Stimulated activated CD4-positive, alpha-beta T cell treated with anti-CD3 and anti-CD28 coated beads, TNF-alpha, amount 100 ng/mL, for 48 hours (primary cell): ENCODE measurements at regions not wholly inside any gene's neighbourhood (a gene's known extent, or its start where the extent isn't known, plus 50 kb on each side); places are given as distances from the start of the nearest gene placed in this dataset.
"Not testable (repeated sequence)": the region's sequence is repeated elsewhere in the genome, so short reads cannot be mapped to it uniquely, and the experiment has no call there.

Experiments
- DNase-seq, 3 donors: peaks; one replicate each; pipeline ENCODE4 v3.0.0-alpha.2; 2020; ENCODE audit warnings: low read depth in 3 of 3

DNA sequence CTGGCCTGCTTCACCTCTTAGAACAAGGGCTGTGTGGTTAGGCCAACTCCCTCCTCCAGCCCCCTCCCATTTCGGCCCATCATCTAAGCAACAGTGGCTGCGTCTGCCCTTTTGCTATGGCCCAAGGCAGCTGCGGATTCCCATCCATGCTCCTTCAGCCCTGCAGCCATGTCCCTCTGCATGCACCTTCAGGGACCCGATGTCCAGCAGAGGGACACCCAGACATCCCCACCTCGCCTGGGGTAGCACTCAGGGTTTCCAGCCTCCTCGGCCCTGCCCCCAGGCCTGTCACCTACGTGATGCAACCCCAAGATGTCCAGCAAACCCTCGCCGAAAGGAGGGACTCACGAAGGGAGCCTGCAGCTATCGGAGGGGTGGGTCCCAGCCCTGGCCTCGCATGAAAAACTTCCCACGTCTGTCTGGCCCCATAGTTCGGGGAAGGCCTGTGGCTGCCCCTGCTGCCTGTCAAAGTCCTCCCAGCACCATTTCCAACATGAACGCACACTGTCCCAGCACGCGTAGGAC, 194.4 kb downstream of the CTTN start:
- DNase-seq: no peak

DNA sequence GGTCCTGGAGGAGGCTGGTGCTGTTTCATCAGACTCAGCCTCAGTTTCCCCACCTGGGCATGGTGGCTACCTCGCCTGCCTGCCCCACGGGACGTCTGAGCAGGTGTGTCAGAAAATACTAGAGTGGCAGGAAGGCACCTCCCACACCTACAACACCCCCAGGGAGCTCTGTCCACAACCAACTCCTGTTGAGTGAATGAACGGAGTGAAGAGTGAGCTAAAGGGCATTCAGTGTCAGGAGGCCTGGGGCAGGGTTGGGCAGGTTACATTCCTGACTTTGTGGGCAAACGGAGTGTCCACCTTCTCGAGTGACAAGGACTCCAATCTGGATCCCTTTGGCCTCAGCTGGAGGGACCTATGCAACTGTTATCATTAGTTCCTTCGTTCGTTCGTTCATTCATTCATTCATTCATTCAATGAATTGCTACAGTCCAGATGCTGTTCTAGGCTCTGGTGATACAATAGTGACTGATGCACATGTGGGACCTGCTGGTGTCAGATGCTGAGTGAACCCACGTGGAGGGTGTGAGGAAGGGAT, 195.2 kb downstream of the CTTN start:
- no peak for DNase-seq

DNA sequence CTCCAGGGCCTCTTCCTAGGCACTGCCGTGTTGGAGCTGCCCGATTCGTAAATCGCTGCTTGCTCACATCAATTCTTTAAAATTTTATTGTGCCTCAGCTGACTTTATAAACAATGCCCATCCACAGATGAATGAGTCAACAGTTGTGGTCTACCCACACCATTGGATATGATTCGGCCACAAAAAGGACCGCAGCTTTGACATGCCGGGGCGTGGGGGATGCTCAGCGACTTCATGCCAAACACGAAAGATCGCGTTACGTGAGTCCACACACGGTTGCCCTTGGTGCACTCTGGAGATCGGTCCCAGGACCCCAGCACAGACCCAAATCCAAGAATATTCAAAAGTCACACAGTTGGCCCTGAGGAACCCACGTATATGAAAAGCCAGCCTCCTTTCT, 195.7 kb downstream of the CTTN start:
- no peak for DNase-seq

DNA sequence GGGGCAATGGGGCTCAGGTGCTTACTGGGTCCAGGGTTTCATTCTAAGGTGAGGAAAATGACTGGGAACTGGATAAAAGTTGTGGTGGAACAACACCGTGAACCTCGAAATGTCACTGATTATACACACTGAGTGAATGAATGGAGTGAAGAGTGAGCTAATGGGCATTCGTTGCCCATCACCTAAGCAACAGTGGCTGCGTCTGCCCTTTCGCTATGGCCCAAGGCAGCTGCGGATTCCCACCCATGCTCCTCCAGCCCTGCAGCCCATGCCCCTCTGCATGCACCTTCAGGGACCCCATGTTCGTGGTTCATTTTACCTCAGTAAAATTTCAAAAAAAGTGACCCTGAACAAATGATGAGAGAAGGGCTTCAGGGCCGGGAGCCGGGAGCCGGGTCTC, 196.3 kb downstream of the CTTN start:
- DNase-seq: no peak

DNA sequence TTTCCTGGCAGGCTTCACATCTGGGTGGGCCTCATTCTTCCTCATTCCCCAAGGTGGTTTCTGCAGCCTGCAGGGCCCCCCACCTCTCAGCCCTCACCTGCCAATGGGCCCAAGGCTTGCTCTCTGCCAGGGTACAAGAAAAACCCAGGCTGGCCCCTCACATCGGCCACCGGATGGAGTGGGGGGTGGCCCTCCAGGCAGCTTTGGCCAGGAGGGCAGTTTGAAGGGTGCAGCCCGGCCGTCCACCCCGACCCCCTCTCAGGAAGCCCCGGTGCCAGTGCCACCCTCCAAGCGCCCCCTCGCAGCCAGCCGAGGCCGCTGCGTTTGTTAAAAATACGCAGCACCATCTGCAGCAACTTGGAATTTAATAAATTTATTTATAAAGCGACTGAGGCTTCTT, 196.7 kb downstream of the CTTN start:
- no peak for DNase-seq

DNA sequence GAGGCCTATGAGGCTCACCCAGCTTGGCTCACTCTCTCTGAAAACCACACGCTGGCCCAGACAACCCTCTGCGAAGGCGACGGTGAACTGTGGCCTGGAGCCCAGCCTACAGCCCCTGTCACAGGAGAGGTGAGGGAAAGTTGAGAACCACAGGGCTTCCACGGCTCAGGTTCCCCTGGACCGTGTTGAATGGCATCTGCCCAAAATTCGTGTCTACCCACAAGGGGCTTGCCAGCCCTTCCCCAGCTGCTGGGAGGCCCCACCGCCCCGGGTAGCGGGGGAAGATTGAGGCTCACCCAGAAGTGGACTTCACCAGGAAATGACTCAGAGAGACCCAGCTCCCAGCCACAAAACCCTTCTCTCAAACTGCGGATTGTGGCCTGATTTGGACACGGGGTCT, 197.1 kb downstream of the CTTN start:
- DNase-seq: no peak

DNA sequence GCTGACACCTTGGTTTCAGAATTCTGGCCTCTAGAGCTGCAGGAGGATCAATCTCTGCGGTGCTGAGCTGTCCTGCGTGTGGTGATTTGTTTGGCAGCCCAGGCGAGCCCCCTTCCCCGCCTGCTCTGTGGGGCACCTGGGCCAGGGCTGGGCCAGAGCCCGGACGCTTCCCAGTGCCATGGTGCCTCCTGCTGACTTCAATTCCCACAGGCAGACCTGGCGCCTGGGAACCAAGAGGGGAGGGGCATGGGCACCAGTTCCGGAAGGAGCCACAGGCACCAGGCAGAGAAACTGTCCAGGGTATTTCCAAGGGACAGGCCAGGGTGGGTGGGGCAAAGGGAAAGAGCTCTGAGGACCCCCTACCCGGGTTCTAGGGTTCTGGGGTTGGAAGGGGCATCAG, 197.8 kb downstream of the CTTN start:
- DNase-seq: no peak

DNA sequence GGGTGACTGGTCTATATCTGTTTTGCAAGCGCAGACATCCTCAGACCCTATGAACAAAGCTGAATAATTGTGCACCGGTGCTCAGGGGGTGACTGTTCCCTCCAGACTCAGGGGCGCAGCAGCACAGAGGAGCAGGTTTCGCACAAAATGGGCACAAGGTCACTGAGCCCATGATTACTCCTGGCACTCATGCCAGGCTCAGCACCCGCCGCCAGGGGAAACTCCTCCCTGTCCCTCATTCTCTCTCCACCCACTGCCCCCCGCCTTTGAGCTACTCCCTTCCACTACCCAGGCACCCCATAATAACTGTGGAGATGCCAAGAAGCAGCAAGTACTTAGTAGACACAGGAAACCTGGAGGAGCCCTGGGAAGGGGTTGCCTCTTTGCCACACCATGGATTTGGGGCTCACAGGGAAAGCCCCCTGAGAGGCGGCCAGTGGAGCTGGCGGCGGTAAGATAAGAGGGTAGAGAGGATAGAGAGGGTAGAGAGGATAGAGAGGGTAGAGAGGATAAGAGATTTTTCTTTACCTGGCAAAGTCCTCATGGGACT, 198.8 kb downstream of the CTTN start:
- no peak for DNase-seq

DNA sequence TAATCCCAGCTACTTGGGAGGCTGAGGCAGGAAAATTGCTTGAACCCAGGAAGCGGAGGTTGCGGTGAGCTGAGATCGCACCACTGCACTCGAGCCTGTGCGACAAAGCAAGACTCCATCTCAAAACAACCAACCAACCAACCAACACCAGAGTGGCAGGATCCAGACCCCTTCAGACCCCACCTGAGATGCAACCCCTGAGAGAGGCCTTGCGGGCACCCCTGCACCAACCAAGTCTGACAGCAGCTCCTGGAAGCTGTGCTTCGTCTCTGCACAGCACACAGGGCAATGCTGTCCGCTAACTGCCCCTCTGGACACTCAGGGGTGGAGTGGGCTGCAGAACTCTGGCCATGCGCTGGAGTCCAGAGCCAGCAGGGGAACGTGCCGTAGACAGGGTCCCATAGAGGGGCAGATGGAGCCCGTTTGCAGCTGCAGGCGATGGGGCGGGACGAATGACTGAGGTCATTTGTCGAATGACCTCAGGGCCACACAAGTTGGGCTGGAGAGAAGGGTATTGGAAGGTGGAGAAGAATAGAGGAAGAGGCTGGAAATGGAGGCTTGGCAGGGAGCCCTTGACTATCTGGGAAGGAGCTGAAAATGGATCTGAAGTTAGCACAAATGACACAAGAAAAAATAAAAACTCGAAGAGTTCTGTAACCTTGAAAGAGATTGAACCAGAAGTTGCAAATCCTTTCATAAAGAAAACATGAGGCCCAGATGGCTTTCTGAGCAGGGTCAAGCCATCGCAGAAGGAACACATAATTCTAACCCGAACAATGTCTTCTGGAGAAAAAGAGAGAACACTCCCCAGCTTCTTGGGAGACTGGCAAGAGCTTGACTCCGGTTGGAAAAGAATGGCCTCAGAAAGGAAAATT, 199.7 kb downstream of the CTTN start:
- DNase-seq: no peak

DNA sequence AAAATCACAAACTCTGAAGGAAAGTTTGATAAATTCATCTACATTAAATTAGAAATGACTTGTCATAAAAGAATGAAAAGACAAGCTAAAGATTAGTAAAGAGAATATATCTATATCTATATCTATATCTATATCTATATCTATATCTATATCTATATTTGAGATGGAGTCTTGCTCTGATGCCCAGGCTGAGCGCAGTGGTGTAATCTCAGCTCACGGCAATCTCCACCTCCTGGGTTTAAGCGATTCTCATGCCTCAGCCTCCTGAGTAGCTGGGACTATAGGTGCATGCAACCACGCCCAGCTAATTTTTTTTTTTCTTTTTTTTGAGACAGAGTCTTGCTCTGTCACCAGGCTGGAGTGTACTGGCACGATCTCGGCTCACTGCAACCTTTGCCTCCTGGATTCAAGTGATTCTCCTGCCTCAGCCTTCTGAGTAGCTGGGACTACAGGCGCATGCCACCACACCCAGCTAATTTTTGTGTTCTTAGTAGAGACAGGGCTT, 202.6 kb downstream of the CTTN start:
- DNase-seq: not testable (repeated sequence)

DNA sequence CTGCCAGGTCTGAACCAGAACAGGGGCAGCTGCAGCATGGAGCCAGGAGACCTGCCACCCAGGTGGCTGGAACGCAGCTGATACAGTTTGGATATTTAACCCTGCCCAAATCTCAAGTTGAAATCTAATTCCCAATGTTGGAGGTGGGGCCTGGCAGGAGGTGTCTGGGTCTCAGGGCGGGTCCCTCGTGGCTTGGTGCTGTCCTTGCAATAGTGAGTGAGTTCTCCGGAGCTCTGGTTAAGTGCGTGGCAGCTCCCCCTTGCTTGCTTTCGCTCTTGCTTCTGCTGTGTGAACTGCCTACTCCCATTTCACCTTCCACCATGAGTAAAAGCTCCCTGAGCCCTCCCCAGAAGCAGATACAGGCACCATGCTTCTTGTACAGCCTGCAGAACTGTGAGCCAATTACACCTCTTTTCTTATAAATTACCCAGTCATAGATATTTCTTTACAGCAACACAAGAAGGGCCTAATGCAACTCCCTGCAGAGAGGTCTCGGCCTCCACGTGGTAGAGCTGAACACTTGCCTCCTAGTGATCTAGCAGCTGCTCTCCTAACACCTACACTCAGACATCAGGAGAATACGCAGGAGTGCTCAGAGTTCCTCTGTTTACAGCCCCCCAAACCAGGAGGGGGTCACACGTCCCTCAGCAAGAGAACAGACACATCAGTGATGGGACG, 203.7 kb downstream of the CTTN start:
- DNase-seq: no peak

DNA sequence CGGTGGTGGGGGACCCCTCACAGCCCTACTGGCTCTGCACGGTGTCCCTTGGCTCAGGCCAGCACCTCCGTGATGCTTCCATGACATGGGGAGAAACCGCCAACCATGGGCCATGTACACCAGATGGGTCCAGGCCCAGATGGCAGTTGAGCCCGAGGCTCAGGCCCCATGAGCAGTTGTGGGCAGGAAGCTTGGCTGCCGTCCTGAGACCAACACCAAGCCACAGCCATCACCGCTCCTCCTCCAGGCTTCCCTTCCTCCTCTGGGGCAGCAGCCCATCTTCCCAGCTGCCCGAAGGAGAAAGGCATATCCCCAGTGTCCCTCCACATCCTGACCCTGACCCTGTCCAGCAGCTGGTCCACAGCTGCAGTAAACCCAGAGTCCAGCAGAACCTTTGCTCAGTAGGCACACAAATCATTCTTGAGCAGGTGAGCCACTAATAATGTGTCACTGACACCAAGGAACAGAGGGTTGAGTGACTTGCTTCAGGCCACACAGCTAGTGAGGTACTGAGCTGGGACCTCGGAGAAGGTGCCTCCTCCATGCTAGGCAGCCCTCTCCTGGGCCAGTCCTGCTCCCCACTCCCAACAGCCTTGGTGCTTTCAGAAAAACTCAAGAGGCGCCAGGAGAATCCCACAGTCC, 204.9 kb downstream of the CTTN start:
- DNase-seq: no peak

DNA sequence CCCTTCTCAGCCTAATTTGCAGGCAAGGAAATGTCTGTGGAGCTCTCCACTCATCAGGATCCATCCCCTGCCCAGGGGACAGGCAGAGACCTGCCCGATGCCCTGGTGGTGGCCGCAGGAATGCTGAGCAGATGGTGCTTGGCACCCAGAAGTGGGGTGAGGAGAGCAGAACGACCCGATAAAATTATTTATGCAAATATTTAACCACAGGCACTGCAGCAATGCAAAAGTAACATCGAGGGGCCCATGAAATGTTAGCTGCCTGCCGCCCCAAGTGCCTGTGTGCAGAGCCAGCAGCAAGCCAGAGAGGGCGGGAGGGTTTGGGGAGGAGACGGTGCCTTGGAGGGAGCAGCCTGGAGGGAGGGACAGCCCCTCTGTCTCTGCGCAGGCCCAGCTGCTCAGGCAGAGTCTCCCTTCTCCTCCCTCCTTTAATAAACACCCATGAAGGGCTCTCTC, 205.5 kb downstream of the CTTN start:
- DNase-seq: no peak

DNA sequence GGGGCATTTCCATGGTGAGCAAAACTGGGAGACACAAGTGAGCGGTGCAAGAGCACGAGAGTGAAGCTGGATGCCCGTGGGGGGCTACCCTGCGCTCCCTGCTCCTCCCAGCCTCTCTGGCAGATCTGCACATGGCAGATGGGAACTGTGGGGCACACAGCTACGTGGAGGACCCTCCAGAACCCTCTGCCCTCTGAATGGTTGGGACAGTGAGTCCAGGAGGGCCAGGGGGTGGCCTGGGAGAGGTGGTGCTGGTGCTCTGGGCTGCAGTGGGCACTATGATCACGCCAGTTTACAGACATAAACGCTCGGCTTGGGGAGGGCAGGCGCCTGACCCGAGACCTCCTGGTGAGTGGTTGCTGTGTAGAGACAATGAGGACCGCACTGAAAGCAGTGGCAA, 205.9 kb downstream of the CTTN start:
- no peak for DNase-seq

DNA sequence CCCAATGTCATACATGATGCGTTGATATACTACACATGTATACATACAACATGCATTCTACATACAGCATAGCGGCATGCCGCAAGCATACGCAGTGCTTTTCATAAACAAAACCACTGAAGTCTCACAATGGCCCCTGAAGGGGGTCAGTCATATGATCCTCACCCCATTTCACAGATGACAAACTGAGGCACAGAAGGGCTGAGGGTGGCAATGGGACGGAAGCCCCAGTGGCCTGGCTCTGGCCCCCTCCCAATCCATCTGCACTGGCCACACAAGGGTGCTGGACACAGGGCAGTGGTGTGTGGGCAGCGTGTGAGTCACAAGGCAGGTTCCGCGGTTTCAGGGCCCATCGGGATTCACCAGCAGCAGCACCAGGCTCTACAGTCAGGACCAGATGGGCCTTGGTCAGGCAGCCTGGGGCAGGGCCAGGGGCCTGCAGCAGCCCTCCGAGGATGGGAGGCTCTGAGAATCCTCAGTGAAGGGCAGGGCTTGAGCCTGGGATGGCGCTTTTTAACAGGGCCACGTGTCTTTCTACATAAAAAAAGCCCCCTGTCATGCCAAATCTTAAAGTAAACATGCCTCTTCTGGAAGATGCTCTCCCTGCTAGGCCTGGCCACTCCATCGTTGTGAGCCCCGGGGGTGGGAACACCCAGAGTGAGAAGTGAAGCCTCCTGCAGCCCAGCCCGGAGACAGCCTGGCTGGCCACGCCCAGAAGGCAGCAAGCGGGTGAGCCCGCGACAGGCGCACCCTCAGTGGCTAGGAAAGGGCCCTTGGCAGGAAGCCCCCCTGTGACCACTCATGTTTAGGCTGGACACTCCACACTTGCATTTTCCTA, 206.5 kb downstream of the CTTN start:
- no peak for DNase-seq

DNA sequence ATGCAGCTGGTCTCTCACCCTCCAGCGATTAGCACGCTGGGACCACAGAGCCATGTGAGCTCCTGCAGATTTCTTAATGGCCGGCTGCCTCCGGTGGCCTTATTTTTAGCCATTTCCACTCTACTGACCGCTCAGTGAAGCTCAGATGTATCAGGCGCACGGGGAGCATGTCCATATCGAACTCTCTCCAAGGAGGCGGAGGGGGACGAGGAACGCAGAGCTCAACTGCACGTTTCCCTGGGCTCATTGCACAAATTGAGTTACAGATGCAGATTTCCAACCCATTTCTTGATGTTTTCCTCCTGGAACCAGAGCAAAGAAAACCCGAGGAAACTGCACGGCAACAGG, 207.1 kb downstream of the CTTN start:
- no peak for DNase-seq

DNA sequence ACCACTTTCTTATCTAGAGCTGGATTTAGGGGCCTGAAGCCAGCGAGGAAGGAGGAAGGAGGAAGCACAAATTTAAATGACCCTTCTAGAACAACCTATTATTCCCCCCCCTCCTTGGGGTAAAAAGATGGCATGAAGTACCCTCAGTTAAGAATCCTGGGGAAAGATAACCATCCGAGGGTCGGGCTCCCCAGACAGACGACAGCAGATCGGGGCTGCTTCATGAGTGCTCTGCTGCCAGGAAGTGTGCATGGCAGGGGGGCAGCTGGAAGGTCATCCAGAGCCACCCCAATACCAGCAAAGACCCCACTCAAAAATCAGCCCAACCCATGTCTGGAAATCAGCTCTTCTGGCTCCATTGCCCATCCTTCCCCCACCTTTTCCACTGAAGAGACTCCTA, 207.5 kb downstream of the CTTN start:
- no peak for DNase-seq

DNA sequence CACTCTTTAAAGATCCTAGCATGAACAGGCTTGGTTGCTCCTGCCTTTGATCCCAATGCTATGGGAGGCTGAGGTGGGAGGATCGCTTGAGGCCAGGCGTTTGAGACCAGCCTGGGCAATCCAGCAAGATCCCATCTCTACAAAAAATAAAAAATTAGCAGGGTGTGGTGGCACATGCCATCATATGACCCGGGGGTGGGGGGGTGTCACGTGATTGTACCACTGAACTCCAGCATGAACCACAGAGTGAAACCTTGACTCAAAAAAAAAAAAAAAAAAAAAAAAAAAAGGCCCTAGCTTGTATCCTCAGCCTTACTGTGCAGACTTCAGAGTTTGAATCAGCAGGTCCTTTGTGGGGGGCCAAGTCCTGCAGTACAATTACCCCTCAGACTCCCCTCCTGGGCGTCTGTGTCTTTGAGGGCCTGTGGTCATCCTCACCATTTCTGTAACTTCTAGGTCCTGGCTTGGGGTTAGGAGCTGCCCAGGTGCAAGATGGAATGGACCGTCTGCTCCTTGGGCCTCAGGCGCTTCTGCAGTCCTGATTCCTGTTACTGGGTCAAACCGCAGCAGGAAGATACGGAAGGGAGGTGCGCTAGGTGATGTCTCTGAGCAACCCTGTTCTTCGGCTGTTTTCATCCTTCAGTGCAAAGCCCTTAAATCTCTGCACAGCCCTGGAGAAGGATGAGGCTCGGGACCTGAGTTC, 208.1 kb downstream of the CTTN start:
- DNase-seq: no peak

DNA sequence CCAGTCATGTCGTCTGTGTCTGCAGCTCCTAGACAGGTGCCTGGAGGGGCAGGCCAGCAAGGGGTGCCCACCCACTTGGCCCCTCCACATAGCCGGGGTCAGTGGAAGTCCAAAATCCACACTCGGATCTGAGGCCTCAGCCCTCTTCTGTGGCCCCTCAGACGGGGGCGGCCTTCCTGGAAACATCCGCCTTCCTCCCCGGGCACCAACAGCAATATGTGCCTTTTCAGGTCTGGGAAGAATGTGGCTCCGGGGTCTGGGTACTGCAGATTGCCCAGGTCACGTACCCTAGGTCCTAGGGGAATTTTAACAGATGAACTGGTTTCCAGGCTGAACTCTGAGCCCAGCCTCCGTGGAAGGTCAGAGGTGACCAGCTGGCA, 208.6 kb downstream of the CTTN start:
- DNase-seq: no peak

DNA sequence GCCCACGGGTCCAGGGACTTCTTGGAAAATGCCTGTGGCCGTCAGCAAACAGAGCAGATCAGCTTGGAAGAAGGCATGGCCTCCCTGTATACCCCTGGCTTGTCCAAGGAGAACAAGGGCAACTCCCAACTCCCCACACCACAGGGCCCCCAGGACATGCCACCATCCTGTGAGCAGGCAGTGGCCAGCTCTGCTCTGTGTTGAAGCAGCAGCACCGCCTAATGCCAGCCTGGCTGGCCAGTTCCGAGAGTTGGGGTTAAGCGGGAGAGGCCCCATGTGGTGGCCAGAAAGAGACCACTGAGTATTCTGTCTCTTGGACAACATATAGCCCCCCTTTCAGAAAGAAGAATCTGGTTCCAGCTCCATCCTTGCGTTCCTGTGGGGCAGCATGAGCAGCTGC, 209.2 kb downstream of the CTTN start:
- no peak for DNase-seq
